T-cell (primary cell): ENCODE measurements at regions not wholly inside any gene's neighbourhood (a gene's known extent, or its start where the extent isn't known, plus 50 kb on each side); places are given as distances from the start of the nearest gene placed in this dataset.

Experiments used
- ATAC-seq, 4 experiments: fragments of 200-7000 bp in 3 of 4; fragments of 150-1000 bp in 1 of 4; cut with Tn5 transposase; replicated peaks in 1 of 4; 1 replicate in 3 of 4; 2 replicates in 1 of 4; pipeline ENCODE4 v1.10.0; 2021; ENCODE audit warnings: moderate library complexity in 3 of 4, mild to moderate bottlenecking in 2 of 4, moderate number of reproducible peaks in 1 of 4
- CTCF ChIA-PET, 2 donors: fragments of 300-600 bp; sonication (Branson Sonifier 250); formaldehyde crosslinking; loops; one replicate each; lab custom pipeline; 2022; ENCODE audit warnings: antibody characterized with exemption in 2 of 2; lab: Charles Lee
- POLR2A ChIA-PET, 2 donors: fragments of 300-600 bp; sonication (Branson Sonifier 250); formaldehyde crosslinking; loops; one replicate each; lab custom pipeline; 2022; ENCODE audit warnings: antibody characterized with exemption in 2 of 2; lab: Charles Lee
- DNase-seq, 35 experiments: peaks; one replicate each; pipeline versions ENCODE4 v3.0.0 to v3.0.0-alpha.2; 2013 to 2023
- H3K27ac ChIP-seq: one replicate; pipeline ENCODE4 v1.5.1; 2013; ENCODE audit warnings: low read length
- H3K27me3 ChIP-seq, 2 experiments: replicated peaks in 1 of 2; 1 replicate in 1 of 2; 2 replicates in 1 of 2; pipeline versions ENCODE4 v1.6.1 to v1.7.0; 2013; ENCODE audit warnings: low read length in 1 of 2, mixed read lengths in 1 of 2; ENCODE audit not compliant: control insufficient read depth in 2 of 2, insufficient read depth in 2 of 2; ENCODE audit errors: extremely low read depth in 1 of 2
- H3K36me3 ChIP-seq, 2 donors: 1 replicate in 1 of 2; 2 replicates in 1 of 2; pipeline versions ENCODE4 v1.6.1 to v1.7.0; 2013; ENCODE audit warnings: low read length in 1 of 2; ENCODE audit not compliant: control insufficient read depth in 2 of 2, insufficient read depth in 1 of 2; ENCODE audit errors: extremely low read depth in 1 of 2
- H3K4me1 ChIP-seq, 2 experiments: 1 replicate in 1 of 2; 2 replicates in 1 of 2; pipeline versions ENCODE4 v1.6.1 to v1.7.0; 2013; ENCODE audit warnings: low read length in 2 of 2, mixed read lengths in 1 of 2; ENCODE audit not compliant: insufficient read depth in 2 of 2, control insufficient read depth in 1 of 2; ENCODE audit errors: extremely low read depth in 1 of 2
- H3K4me3 ChIP-seq, 2 donors: 1 replicate in 1 of 2; 2 replicates in 1 of 2; pipeline versions ENCODE4 v1.5.1 to v1.7.0; 2013; ENCODE audit warnings: mild to moderate bottlenecking in 2 of 2, low read length in 1 of 2, moderate library complexity in 1 of 2; ENCODE audit not compliant: control insufficient read depth in 1 of 2; ENCODE audit errors: extremely low read depth in 1 of 2
- H3K9me3 ChIP-seq: 2 replicates; pipeline ENCODE4 v1.7.0; 2013
- H3K27ac Mint-ChIP-seq, 2 donors: one replicate each; pipeline ENCODE4 v1.8.0; 2020 to 2021; ENCODE audit warnings: mild to moderate bottlenecking in 2 of 2, mixed read lengths in 2 of 2
- H3K27me3 Mint-ChIP-seq, 2 donors: one replicate each; pipeline ENCODE4 v1.8.0; 2021 to 2022; ENCODE audit warnings: mixed read lengths in 2 of 2
- H3K36me3 Mint-ChIP-seq: one replicate; pipeline ENCODE4 v1.8.0; 2021; ENCODE audit warnings: mixed read lengths
- H3K4me1 Mint-ChIP-seq, 3 donors: one replicate each; pipeline ENCODE4 v1.8.0; 2020 to 2022; ENCODE audit warnings: mixed read lengths in 3 of 3, mild to moderate bottlenecking in 1 of 3
- H3K4me3 Mint-ChIP-seq, 3 donors: one replicate each; pipeline ENCODE4 v1.8.0; 2020 to 2022; ENCODE audit warnings: mild to moderate bottlenecking in 3 of 3, mixed read lengths in 3 of 3, moderate library complexity in 3 of 3
- H3K9me3 Mint-ChIP-seq, 3 donors: one replicate each; pipeline ENCODE4 v1.8.0; 2020 to 2022; ENCODE audit warnings: mixed read lengths in 3 of 3
- WGBS: methylation state at CpG from one replicate; pipeline ENCODE4 v1.1.5; 2013; ENCODE audit warnings: missing lambda C conversion rate; ENCODE audit not compliant: insufficient coverage; 5-methylcytosine and 5-hydroxymethylcytosine counted together

DNA sequence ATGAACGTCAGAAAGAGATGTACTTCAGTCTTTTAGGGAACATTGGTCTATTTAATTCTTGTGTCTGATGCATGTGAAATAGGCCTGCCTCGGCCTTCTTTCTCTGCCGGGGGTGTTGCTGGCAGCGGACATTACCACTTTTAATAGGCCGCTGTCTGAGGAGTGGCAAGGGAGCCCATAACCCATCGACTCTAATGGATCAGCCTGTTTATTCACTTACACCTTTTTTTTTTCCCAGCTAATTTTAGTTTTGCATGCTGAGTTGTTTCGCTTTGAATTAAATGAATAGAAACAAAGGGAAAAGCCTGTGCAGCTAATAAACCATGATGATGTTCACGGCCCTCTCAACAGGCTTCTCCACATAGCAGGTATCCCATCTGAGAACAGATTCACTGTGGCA, 78.4 kb downstream of the KCTD15 start:
- Mint-ChIP-seq H3K4me3 (no peak overlapping the region), H3K4me1 (no peaks in the 10 kb centered on the region), H3K9me3 (no peaks in the 10 kb centered on the region), H3K36me3 (no peaks in the 10 kb centered on the region), H3K27ac (no peak overlapping the region), H3K27me3 (peaks cover 3 to 13% of the 10 kb centered on the region in 2 donors)
- no peak for ATAC-seq
- Histone ChIP-seq H3K27ac (no peak overlapping the region), H3K4me3 (no peak overlapping the region), H3K27me3 (peaks cover 0 to 4% of the 10 kb centered on the region in 2 experiments), H3K36me3 (no peaks in the 10 kb centered on the region), H3K9me3 (no peaks in the 10 kb centered on the region), H3K4me1 (no peaks in the 10 kb centered on the region)
- ChIA-PET POLR2A (no interaction called here), CTCF (no interaction called here)
- no peak for DNase-seq
- 88% methylated on average over 1 of the region's 8 CpGs for WGBS

DNA sequence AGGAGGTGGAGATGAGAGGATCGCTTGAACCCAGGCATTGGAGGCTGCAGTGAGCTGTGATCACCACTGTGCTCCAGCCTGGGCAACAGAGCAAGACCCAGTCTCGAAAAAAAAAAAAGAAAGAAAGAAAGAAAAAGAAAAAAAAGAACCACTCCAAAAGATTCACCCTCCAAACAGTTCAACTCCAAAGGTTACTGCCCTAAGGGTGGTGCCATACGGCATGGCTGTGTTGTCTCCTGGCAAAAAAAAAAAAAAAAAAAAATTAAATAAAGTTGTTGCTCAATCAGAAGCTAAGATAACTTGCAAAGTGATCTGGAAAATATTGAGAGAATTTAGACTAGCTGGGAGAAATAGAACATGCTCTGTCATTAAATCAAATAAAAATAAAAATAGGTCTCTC, 79.5 kb downstream of the KCTD15 start:
- CTCF ChIA-PET = interaction anchor here in 1 of 2 donors (0.6 kb wide), 1 partner anchor 114 kb away, joined by 3 read pairs; no protein-coding TSS in a partner anchor
- Mint-ChIP-seq H3K27ac (no peak overlapping the region), H3K4me1 (no peaks in the 10 kb centered on the region), H3K9me3 (no peaks in the 10 kb centered on the region), H3K4me3 (no peak overlapping the region), H3K27me3 (peaks cover 3 to 11% of the 10 kb centered on the region in 2 donors), H3K36me3 (no peaks in the 10 kb centered on the region)
- Histone ChIP-seq H3K4me3 (no peak overlapping the region), H3K27me3 (peaks cover 0 to 4% of the 10 kb centered on the region in 2 experiments), H3K36me3 (no peaks in the 10 kb centered on the region), H3K27ac (no peak overlapping the region), H3K4me1 (no peaks in the 10 kb centered on the region), H3K9me3 (no peaks in the 10 kb centered on the region)
- DNase-seq (no peak), ATAC-seq (no peak)
- WGBS = no CpG with 5 or more reads among the region's 3 CpGs
- POLR2A ChIA-PET = no interaction called here

DNA sequence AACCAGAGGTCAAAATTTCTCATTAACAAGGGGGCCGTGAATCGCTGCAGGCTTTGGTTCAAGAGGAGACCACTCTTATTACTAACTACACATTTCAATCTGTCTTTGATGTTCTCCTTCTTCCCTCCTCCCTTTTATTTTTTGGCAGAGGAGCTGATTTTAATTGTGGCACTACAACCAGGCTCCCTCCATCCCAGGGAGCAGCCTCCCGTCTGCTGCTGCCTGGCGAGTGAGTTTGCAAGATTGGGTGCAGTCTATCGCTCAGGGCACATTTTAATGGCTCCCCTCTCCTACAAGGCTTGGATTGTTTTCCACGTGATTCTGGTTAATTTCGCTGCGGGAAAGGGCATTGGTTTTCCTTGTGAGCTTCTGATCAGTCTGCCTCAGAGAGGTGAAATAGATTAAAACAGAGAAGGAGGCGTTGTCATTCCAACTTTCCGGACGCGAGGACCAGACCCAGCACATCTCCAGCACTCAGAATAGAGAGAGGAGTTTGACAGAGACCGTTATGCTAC, 81.4 kb downstream of the KCTD15 start:
- Histone ChIP-seq H3K27me3 (peaks cover 0 to 4% of the 10 kb centered on the region in 2 experiments), H3K27ac (no peak overlapping the region), H3K9me3 (no peaks in the 10 kb centered on the region), H3K36me3 (no peaks in the 10 kb centered on the region), H3K4me3 (no peak overlapping the region), H3K4me1 (no peaks in the 10 kb centered on the region)
- Mint-ChIP-seq H3K9me3 (no peaks in the 10 kb centered on the region), H3K27ac (no peak overlapping the region), H3K4me1 (no peaks in the 10 kb centered on the region), H3K4me3 (no peak overlapping the region), H3K36me3 (no peaks in the 10 kb centered on the region), H3K27me3 (peaks cover 0 to 10% of the 10 kb centered on the region in 2 donors)
- ATAC-seq (no peak), DNase-seq (no peak)
- WGBS = 93% methylated on average over 5 of the region's 13 CpGs
- POLR2A ChIA-PET = no interaction called here
- CTCF ChIA-PET = no interaction called here

DNA sequence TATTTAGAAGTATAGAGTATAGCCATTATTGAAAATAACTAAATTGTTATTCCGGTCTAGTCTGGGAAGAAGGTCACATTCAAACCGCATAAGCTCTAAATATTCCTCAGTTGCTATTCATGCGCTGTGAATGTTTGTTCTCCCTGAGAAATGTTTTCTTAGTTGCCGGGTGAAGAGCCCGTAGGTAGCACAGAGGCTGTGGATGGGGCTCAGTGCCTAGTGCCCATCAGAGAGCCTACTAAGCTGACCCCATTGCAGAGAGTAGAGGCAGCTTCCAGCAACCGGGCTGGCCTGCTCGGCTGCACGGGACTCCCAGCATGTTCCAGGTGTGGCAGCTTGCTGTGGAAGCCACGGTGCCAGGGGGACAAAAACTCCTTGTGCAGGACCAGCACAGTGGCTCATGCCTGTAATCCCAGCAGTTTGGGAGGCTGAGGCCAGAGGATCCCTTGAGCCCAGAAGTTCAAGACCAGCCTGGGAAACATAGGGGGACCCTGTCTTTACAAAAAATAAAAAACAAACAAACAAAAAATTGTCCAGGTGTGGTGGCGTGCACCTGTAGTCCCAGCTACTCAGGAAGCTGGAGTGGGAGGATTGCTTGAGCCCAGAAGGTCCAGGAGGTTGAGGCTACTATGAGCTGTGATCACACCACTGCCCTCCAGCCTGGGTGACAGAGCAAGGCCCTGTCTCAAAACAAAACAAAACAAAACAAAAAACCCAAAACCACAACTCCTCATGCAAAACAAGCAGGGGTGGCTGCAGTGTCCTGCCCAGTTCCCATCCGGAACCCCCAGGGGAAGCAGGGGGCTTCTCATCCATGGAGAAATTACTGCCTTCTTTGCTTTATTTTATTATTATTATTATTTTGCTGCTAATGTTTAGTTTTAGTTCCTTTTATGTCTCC, 82.5 kb downstream of the KCTD15 start:
- no peaks in the 10 kb centered on the region for H3K36me3 Mint-ChIP-seq
- H3K4me1 Mint-ChIP-seq = peaks cover 2 to 7% (median 3%) of the 10 kb centered on the region in 3 donors
- H3K27ac ChIP-seq = no peak overlapping the region
- H3K4me3 ChIP-seq = no peak overlapping the region
- H3K27me3 Mint-ChIP-seq = peaks cover 2 to 6% of the 10 kb centered on the region in 2 donors
- no peaks in the 10 kb centered on the region for H3K36me3 ChIP-seq
- WGBS = 86% methylated on average over 7 of the region's 11 CpGs
- CTCF ChIA-PET = no interaction called here
- H3K4me1 ChIP-seq = no peaks in the 10 kb centered on the region
- H3K27me3 ChIP-seq = peaks cover 0 to 10% of the 10 kb centered on the region in 2 experiments
- H3K9me3 ChIP-seq = no peaks in the 10 kb centered on the region
- H3K4me3 Mint-ChIP-seq = no peak overlapping the region
- POLR2A ChIA-PET = no interaction called here
- H3K27ac Mint-ChIP-seq = no peak overlapping the region
- ATAC-seq (no peak), DNase-seq (no peak)
- H3K9me3 Mint-ChIP-seq = no peaks in the 10 kb centered on the region

DNA sequence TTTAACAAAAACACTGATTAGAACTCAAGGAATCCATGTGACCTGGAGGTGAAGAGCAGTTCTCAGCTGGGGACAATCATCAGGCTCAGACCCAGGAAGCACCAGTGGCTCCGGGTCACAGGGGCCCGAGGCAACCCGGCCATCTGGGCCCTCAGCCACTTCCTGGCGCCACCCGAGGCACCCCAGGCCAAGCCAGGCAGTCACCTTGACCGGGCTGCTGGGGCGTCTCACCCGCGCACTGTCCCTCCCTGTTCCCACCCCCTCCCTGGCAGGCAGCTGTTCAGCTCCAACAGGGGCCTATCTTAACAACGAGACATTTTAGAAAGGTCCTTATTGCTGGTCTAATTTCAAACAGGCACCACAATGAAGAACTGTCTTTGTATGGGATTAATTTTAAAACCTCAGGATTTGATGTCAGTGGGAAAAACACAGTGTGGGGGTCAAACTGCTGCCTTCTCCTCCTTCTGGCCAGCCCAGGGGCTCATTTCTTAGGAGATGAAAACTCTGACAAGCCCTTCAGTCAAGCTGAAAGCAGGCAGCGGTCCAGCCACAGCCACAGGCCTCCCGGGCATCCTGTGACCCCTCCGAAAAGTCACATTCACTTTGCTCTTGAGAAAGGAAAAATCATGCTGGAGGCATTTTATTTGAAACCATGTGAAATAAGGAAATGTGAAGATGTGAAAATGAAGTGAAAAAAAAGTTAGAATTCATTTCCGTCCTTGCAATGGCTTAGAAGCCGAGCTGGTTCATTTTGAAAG, 83.3 kb downstream of the KCTD15 start:
- Histone ChIP-seq H3K27me3 (peaks cover 0 to 10% of the 10 kb centered on the region in 2 experiments), H3K4me1 (no peaks in the 10 kb centered on the region), H3K27ac (no peak overlapping the region), H3K4me3 (no peak overlapping the region), H3K9me3 (no peaks in the 10 kb centered on the region), H3K36me3 (no peaks in the 10 kb centered on the region)
- POLR2A ChIA-PET = no interaction called here
- H3K36me3 Mint-ChIP-seq = no peaks in the 10 kb centered on the region
- ATAC-seq (no peak), DNase-seq (no peak)
- CTCF ChIA-PET = interaction anchor here in 1 of 2 donors (0.5 kb wide), 1 partner anchor 353 kb away, joined by 4 read pairs; no protein-coding TSS in a partner anchor
- H3K27ac Mint-ChIP-seq = no peak overlapping the region
- H3K4me1 Mint-ChIP-seq = peaks cover 4 to 11% (median 7%) of the 10 kb centered on the region in 3 donors
- H3K9me3 Mint-ChIP-seq = no peaks in the 10 kb centered on the region
- no peak overlapping the region for H3K4me3 Mint-ChIP-seq
- H3K27me3 Mint-ChIP-seq = peaks cover 6% of the 10 kb centered on the region in 2 donors
- 64% methylated on average over 8 of the region's 15 CpGs for WGBS

DNA sequence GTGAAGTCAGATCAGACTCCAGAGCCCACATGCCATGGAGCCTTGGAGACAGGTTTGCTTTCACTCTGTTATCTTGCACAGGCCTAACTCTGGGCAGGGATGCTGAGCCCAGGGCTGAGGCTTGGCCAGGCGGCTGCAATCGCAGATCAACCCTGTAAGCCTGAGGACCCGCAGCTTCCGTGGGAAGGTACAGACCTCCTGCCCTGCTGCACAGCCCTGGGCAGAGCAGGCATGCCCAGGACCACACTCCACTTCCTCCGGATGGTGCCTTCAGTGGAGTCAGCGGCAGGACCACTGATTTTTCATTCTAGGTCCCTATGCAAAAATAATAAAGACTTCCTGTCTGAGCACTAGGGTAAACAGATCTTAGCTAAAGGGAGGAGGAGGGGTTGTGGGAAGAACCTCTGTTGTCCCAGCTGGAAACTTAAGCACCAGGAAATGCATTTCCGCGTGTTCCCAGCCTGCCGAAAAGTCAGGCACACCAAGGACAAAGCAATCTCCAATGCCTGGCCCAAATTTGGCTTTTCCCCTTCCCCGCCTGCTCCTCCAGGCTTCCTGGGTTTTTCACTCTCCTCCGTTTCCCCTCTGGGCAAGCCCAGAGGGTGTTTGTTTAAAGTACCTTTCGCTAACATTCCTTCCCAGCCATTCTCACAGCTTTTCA, 87.3 kb downstream of the KCTD15 start:
- no peaks in the 10 kb centered on the region for H3K9me3 ChIP-seq
- ChIA-PET POLR2A (no interaction called here), CTCF (interaction anchor here in 1 of 2 donors (0.6 kb wide), 1 partner anchor 106 kb away, joined by 4 read pairs; no protein-coding TSS in a partner anchor)
- H3K9me3 Mint-ChIP-seq = no peaks in the 10 kb centered on the region
- no peaks in the 10 kb centered on the region for H3K36me3 ChIP-seq
- H3K4me3 Mint-ChIP-seq = no peak overlapping the region
- no peak overlapping the region for H3K27ac Mint-ChIP-seq
- no peak for DNase-seq
- no peaks in the 10 kb centered on the region for H3K4me1 ChIP-seq
- peaks cover 0 to 21% of the 10 kb centered on the region in 2 experiments for H3K27me3 ChIP-seq
- H3K27me3 Mint-ChIP-seq = peaks cover 4 to 14% of the 10 kb centered on the region in 2 donors
- H3K36me3 Mint-ChIP-seq = no peaks in the 10 kb centered on the region
- H3K4me3 ChIP-seq = no peak overlapping the region
- H3K4me1 Mint-ChIP-seq = peaks cover 4 to 11% (median 7%) of the 10 kb centered on the region in 3 donors
- WGBS = 8% methylated on average over 10 of the region's 12 CpGs
- peak in 2 of 4 experiments; percentile 23 to 27 for ATAC-seq
- H3K27ac ChIP-seq = no peak overlapping the region
